OCI-LY1 (cell line): ENCODE measurements at regions not wholly inside any gene's neighbourhood (a gene's known extent, or its start where the extent isn't known, plus 50 kb on each side); places are given as distances from the start of the nearest gene placed in this dataset.
"Not testable (repeated sequence)": the region's sequence is repeated elsewhere in the genome, so short reads cannot be mapped to it uniquely, and the experiment has no call there.

Experiments
- H2AFZ ChIP-seq: fragments of 200-600 bp; sonication (generic), shearing (Covaris generic); 2 replicates; pipeline ENCODE4 v1.6.0; 2014; ENCODE audit warnings: antibody characterized with exemption, mild to moderate bottlenecking, low read length
- H3F3A ChIP-seq: fragments of 200-600 bp; sonication (generic), shearing (Covaris generic); 2 replicates; pipeline ENCODE4 v1.6.0; 2014; ENCODE audit warnings: mild to moderate bottlenecking, antibody characterized with exemption, low read length, moderate library complexity; ENCODE audit not compliant: insufficient read depth
- H3K27ac ChIP-seq: fragments of 200-600 bp; sonication (generic); 2 replicates; pipeline ENCODE4 v1.5.1; 2014; ENCODE audit warnings: low read length, mixed run types, mild to moderate bottlenecking, low read depth; ENCODE audit not compliant: poor library complexity, severe bottlenecking
- H3K27me3 ChIP-seq: fragments of 200-600 bp; sonication (generic); 2 replicates; pipeline ENCODE4 v1.6.0; 2014; ENCODE audit warnings: antibody characterized with exemption, mild to moderate bottlenecking, low read length, moderate library complexity; ENCODE audit not compliant: insufficient read depth
- H3K36me3 ChIP-seq: fragments of 200-600 bp; sonication (generic); 2 replicates; pipeline ENCODE4 v1.6.1; 2014; ENCODE audit warnings: mild to moderate bottlenecking, antibody characterized with exemption, low read length, moderate library complexity, mixed read lengths; ENCODE audit not compliant: insufficient read depth
- H3K4me1 ChIP-seq: fragments of 200-600 bp; sonication (generic); 2 replicates; pipeline ENCODE4 v1.5.1; 2014; ENCODE audit warnings: mild to moderate bottlenecking, low read length, moderate library complexity; ENCODE audit not compliant: insufficient read depth, severe bottlenecking
- H3K4me2 ChIP-seq: fragments of 200-600 bp; sonication (generic), shearing (Covaris generic); 2 replicates; pipeline ENCODE4 v1.6.1; 2014; ENCODE audit warnings: low read length
- H3K4me3 ChIP-seq: fragments of 200-600 bp; sonication (generic); 2 replicates; pipeline ENCODE4 v1.5.1; 2014; ENCODE audit warnings: low read length, low read depth, mild to moderate bottlenecking, mixed read lengths; ENCODE audit not compliant: poor library complexity, severe bottlenecking
- H3K79me2 ChIP-seq: fragments of 200-600 bp; shearing (Covaris generic); 2 replicates; pipeline ENCODE4 v1.6.1; 2016; ENCODE audit warnings: mixed run types, low read length, mixed read lengths; ENCODE audit not compliant: insufficient read depth
- H3K9ac ChIP-seq: fragments of 200-600 bp; sonication (generic), shearing (Covaris generic); 2 replicates; pipeline ENCODE4 v1.6.1; 2014; ENCODE audit warnings: mild to moderate bottlenecking, low read length, mixed read lengths
- H3K9me2 ChIP-seq: fragments of 200-600 bp; sonication (generic), shearing (Covaris generic); 2 replicates; pipeline ENCODE4 v1.6.1; 2014; ENCODE audit warnings: low read depth, mild to moderate bottlenecking, low read length, mixed read lengths
- H3K9me3 ChIP-seq: fragments of 200-600 bp; shearing (Covaris generic); 2 replicates; pipeline ENCODE4 v1.6.1; 2014; ENCODE audit warnings: low read length, mixed read lengths
- H4K20me1 ChIP-seq: fragments of 200-600 bp; sonication (generic), shearing (Covaris generic); 2 replicates; pipeline ENCODE4 v1.6.0; 2016; ENCODE audit warnings: mild to moderate bottlenecking, low read length; ENCODE audit not compliant: insufficient read depth
- EZH2 ChIP-seq: fragments of 200-600 bp; sonication (generic), shearing (Covaris generic); IDR thresholded peaks from 2 replicates; pipeline ENCODE4 v1.8.0; 2017; ENCODE audit warnings: borderline replicate concordance, mixed run types, mild to moderate bottlenecking, antibody characterized with exemption, low read length, moderate library complexity, mixed read lengths
- TF ChIP-seq, protein P1 (sequence below): fragments of 200-600 bp; sonication (generic), shearing (Covaris generic); IDR thresholded peaks from 2 replicates; pipeline ENCODE4 v1.5.1; 2017; ENCODE audit warnings: mild to moderate bottlenecking, antibody characterized with exemption, low read length, moderate library complexity, mixed read lengths

DNA sequence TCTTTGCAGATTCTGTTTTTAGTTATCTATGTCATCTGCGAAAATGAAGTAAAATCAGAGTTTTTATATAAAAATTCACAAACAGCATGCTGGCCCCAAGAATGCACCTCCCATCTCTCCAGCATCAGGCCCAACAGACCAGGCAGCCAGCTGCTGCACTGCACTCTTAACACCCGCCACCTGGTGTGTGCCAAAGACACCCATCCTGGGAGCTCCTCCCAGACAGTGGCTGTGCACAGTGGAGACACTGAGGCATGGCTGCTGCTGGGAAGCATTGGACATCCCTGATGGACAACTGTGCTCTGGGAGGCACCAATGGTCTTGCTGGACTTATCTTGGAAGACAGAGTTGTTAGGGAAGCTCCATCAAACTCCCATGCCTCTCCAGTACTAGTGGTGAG is 817.2 kb downstream of the TMEM121 start:
- Histone ChIP-seq H3K36me3 (peaks cover 23% of the 10 kb centered on the region; the same call in 1 of the 2 replicates), H3K4me1 (peaks cover 45% of the 10 kb centered on the region), H2AFZ (no peak overlapping the region), H3K9ac (no peak overlapping the region), H3K9me2 (no peaks in the 10 kb centered on the region), H3K27ac (peak overlapping the region; percentile 30), H3K4me3 (no peak overlapping the region), H3K9me3 (no peaks in the 10 kb centered on the region), H3F3A (no peaks in the 10 kb centered on the region), H3K79me2 (no peaks in the 10 kb centered on the region), H3K27me3 (no peaks in the 10 kb centered on the region), H4K20me1 (no peaks in the 10 kb centered on the region), H3K4me2 (no peak overlapping the region)
- no peak for TF ChIP-seq EZH2
- TF ChIP-seq, protein P1, sequence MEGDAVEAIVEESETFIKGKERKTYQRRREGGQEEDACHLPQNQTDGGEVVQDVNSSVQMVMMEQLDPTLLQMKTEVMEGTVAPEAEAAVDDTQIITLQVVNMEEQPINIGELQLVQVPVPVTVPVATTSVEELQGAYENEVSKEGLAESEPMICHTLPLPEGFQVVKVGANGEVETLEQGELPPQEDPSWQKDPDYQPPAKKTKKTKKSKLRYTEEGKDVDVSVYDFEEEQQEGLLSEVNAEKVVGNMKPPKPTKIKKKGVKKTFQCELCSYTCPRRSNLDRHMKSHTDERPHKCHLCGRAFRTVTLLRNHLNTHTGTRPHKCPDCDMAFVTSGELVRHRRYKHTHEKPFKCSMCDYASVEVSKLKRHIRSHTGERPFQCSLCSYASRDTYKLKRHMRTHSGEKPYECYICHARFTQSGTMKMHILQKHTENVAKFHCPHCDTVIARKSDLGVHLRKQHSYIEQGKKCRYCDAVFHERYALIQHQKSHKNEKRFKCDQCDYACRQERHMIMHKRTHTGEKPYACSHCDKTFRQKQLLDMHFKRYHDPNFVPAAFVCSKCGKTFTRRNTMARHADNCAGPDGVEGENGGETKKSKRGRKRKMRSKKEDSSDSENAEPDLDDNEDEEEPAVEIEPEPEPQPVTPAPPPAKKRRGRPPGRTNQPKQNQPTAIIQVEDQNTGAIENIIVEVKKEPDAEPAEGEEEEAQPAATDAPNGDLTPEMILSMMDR = peak; percentile 8; the same call in 1 of the 2 replicates

DNA sequence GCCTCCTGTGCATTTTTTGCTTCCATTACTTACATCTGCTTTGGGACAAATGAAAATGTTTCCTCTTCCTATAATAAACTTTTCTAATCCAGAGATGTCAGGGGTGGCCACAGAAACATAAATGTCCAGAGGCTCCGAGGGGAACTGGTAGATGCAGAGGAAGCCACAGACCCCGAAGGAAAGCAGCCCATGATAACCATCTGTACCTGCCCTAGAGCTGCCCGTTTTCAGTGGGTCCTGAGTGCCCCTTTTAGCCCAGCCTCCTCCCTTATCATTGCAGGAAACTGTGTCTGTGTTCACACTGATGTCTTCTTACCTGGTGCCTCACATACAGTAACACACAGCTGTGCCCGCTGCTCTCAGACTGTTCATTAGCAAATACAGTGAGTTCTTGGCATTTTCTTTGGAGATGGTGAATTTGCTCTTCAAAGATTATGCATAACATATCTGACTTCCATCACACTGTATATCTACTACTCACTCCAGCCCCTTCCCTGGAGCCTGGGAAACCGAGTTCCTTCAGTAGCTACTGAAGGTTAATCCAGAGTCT is 817.8 kb downstream of the TMEM121 start:
- not testable (repeated sequence) for H3K79me2 ChIP-seq, H3K9me2 ChIP-seq, H2AFZ ChIP-seq, H3K4me3 ChIP-seq, H3K27me3 ChIP-seq, H3K9ac ChIP-seq, H4K20me1 ChIP-seq, H3F3A ChIP-seq, H3K9me3 ChIP-seq, H3K4me2 ChIP-seq
- Histone ChIP-seq H3K4me1 (peaks cover 48% of the 10 kb centered on the region), H3K27ac (peak overlapping the region; percentile 30), H3K36me3 (peaks cover 23% of the 10 kb centered on the region; the same call in 1 of the 2 replicates)

- H3K9me2 ChIP-seq, H3K79me2 ChIP-seq, H3K4me2 ChIP-seq, H2AFZ ChIP-seq, H3K9me3 ChIP-seq, H3F3A ChIP-seq, H3K27ac ChIP-seq, H3K4me3 ChIP-seq, H4K20me1 ChIP-seq, H3K9ac ChIP-seq, H3K27me3 ChIP-seq: not testable (repeated sequence)
- H3K36me3 ChIP-seq = peaks cover 23% of the 10 kb centered on the region; the same call in 1 of the 2 replicates
- peaks cover 52% of the 10 kb centered on the region for H3K4me1 ChIP-seq
Measured at GRCh38 chr14:106344791-106345479, 818.6 kb downstream of the TMEM121 start.

GRCh38 chr14:106346084-106346483 is 819.7 kb downstream of the TMEM121 start:
- peaks cover 62% of the 10 kb centered on the region for H3K4me1 ChIP-seq
- no peak for TF ChIP-seq EZH2
- TF ChIP-seq, protein P1 = no peak
- H4K20me1 ChIP-seq = no peaks in the 10 kb centered on the region
- no peak overlapping the region; the same call in 1 of the 2 replicates for H3K4me2 ChIP-seq
- no peaks in the 10 kb centered on the region for H3K9me3 ChIP-seq
- H3F3A ChIP-seq = no peaks in the 10 kb centered on the region
- H3K4me3 ChIP-seq = no peak overlapping the region
- no peak overlapping the region for H2AFZ ChIP-seq
- no peaks in the 10 kb centered on the region for H3K9me2 ChIP-seq
- H3K27ac ChIP-seq = peak overlapping the region; percentile 1
- no peaks in the 10 kb centered on the region for H3K79me2 ChIP-seq
- H3K9ac ChIP-seq = no peak overlapping the region
- peaks cover 23% of the 10 kb centered on the region; the same call in 1 of the 2 replicates for H3K36me3 ChIP-seq
- H3K27me3 ChIP-seq = no peaks in the 10 kb centered on the region
